Spleen (tissue), 11 donors: ENCODE measurements at regions not wholly inside any gene's neighbourhood (a gene's known extent, or its start where the extent isn't known, plus 50 kb on each side); places are given as distances from the start of the nearest gene placed in this dataset.
A peak's percentile ranks its signal among the peaks of the same experiment; 100 is the strongest.

Experiments used
- DNase-seq: peaks from one replicate; pipeline ENCODE4 v3.0.0-alpha.2; 2020
- H3K27ac ChIP-seq, 8 donors: fragments of 200-600 bp; sonication (generic) in 7 of 8; 1 replicate in 4 of 8; 2 replicates in 4 of 8; pipeline versions ENCODE4 v1.5.0 to v1.8.0; 2016 to 2021; ENCODE audit warnings: inconsistent platforms in 4 of 8, mild to moderate bottlenecking in 4 of 8, moderate library complexity in 1 of 8
- H3K27me3 ChIP-seq, 7 donors: fragments of 200-600 bp; sonication (generic) in 6 of 7; replicated peaks in 1 of 7; 1 replicate in 4 of 7; 2 replicates in 3 of 7; pipeline versions ENCODE4 v1.5.0 to v1.8.0; 2016 to 2021; ENCODE audit warnings: inconsistent platforms in 3 of 7, mild to moderate bottlenecking in 1 of 7
- H3K36me3 ChIP-seq, 6 donors: fragments of 200-600 bp; sonication (generic) in 5 of 6; 1 replicate in 4 of 6; 2 replicates in 2 of 6; pipeline versions ENCODE4 v1.5.0 to v1.8.0; 2016 to 2021; ENCODE audit warnings: inconsistent platforms in 2 of 6
- H3K4me1 ChIP-seq, 6 donors: fragments of 200-600 bp; sonication (generic) in 5 of 6; 1 replicate in 3 of 6; 2 replicates in 3 of 6; pipeline versions ENCODE4 v1.5.0 to v1.8.0; 2016 to 2021; ENCODE audit warnings: inconsistent platforms in 3 of 6
- H3K4me3 ChIP-seq, 8 donors: fragments of 200-600 bp; sonication (generic) in 7 of 8; 1 replicate in 4 of 8; 2 replicates in 4 of 8; pipeline versions ENCODE4 v1.5.0 to v1.8.0; 2016 to 2021; ENCODE audit warnings: inconsistent platforms in 4 of 8, mild to moderate bottlenecking in 4 of 8, moderate library complexity in 2 of 8
- H3K9me3 ChIP-seq, 8 donors: fragments of 200-600 bp; sonication (generic) in 7 of 8; 1 replicate in 4 of 8; 2 replicates in 4 of 8; pipeline versions ENCODE4 v1.5.0 to v1.8.0; 2016 to 2021; ENCODE audit warnings: inconsistent platforms in 4 of 8
- POLR2A ChIP-seq, 3 donors: fragments of 450-650 bp; IDR thresholded peaks; one replicate each; pipeline ENCODE4 v1.5.1; 2017; ENCODE audit warnings: antibody characterized with exemption in 3 of 3, mild to moderate bottlenecking in 1 of 3
- POLR2AphosphoS5 ChIP-seq, 3 donors: sonication (generic); formaldehyde crosslinking; IDR thresholded peaks; one replicate each; pipeline ENCODE4 v1.5.1; 2017; ENCODE audit warnings: antibody characterized with exemption in 3 of 3
- WGBS, 5 donors: extraction: QIAGEN DNeasy Blood & Tissue Kit in 3 of 5; methylation state at CpG; one replicate each; pipeline versions ENCODE4 v1.1.5 to v1.1.7; 2013 to 2018; 5-methylcytosine and 5-hydroxymethylcytosine counted together
- intact Hi-C: fragments of 100-400 bp; cut with DNase I; formaldehyde crosslinking; loops from one replicate; pipeline ENCODE4 v1.15.0; 2023; ENCODE audit warnings: low total_unique reads
- TF ChIP-seq, protein P1 (sequence below), 11 experiments: fragments of 200-600 bp in 7 of 11; fragments of 450-650 bp in 4 of 11; sonication (generic) in 4 of 11; IDR thresholded peaks in 8 of 11; conservative IDR thresholded peaks in 3 of 11; 1 replicate in 7 of 11; 2 replicates in 4 of 11; pipeline versions ENCODE4 v1.4.0 to v1.8.0; 2016 to 2021; ENCODE audit warnings: antibody characterized with exemption in 11 of 11, inconsistent platforms in 4 of 11, mild to moderate bottlenecking in 1 of 11
- donor health status: healthy with polysubstance abuse.
- donor health status: DM: no; HTN: no; CAD: no; lungs with moderate emphysema.
- donor health status: DM: no; HTN: no; CAD: no.
- donor health status: Bipolar disorder and iron deficiency.
- donor health status: healthy.
- donor health status: DM: no; HTN: no; CAD: no.
- donor health status: DM: yes; HTN: yes; CAD: no.

DNA sequence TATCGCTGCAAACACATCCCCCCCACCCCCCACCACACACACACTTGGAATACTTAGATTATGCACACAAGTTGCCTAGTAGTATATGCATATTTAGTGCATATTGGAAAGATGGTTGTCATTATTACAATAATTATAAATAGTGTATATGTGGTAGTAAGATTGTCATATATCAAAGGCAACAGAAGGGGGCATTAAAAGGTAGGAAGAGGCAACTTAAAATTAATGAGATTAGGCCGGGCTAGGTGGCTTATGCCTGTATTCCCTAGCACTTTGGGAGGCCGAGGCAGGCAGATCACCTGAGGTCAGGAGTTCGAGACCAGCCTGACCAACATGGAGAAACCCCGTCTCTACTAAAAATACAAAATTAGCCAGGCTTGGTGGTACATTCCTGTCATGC is 52.1 kb downstream of the GSC start:
- no peak for DNase-seq
- intact Hi-C loops = no loop called here

DNA sequence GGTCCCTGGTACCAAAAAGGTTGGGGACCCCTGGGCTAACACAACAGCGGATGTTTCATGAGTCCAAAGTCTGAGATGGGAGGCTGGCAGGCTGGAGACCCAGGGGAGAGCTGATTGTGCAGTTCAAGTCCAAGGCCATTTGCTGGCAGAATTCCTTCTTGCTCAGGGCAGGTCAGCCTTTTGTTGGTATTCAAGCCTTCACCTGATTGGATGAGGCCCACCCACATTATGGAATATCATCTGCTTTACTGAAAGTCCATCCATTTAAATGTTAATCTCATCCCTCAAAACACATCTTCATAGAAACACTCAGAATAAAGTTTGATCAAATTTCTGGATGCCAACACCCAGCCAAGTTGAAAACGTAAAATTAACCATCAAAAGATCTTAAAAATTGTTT is 52.9 kb downstream of the GSC start:
- no peaks in the 10 kb centered on the region for H3K9me3 ChIP-seq
- no peak for DNase-seq
- peaks cover 0 to 19% (median 0%) of the 10 kb centered on the region in 7 donors for H3K27me3 ChIP-seq
- H3K4me1 ChIP-seq = no peaks in the 10 kb centered on the region
- intact Hi-C loops = no loop called here
- 69 to 96% (median 90%) methylated on average over 2 of the region's 2 CpGs for WGBS, 5 donors
- H3K27ac ChIP-seq = no peak overlapping the region
- H3K4me3 ChIP-seq = no peak overlapping the region
- no peaks in the 10 kb centered on the region for H3K36me3 ChIP-seq
- TF ChIP-seq POLR2A (IDR thresholded peaks at IDR 0.05) (no peak), POLR2AphosphoS5 (IDR thresholded peaks at IDR 0.05) (no peak)
- TF ChIP-seq, protein P1, sequence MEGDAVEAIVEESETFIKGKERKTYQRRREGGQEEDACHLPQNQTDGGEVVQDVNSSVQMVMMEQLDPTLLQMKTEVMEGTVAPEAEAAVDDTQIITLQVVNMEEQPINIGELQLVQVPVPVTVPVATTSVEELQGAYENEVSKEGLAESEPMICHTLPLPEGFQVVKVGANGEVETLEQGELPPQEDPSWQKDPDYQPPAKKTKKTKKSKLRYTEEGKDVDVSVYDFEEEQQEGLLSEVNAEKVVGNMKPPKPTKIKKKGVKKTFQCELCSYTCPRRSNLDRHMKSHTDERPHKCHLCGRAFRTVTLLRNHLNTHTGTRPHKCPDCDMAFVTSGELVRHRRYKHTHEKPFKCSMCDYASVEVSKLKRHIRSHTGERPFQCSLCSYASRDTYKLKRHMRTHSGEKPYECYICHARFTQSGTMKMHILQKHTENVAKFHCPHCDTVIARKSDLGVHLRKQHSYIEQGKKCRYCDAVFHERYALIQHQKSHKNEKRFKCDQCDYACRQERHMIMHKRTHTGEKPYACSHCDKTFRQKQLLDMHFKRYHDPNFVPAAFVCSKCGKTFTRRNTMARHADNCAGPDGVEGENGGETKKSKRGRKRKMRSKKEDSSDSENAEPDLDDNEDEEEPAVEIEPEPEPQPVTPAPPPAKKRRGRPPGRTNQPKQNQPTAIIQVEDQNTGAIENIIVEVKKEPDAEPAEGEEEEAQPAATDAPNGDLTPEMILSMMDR (IDR thresholded peaks at IDR 0.05 in 8 of 11, conservative IDR thresholded peaks at IDR 0.05 in 3 of 11) = no peak

More for the DNA sequence above, 52.1 kb downstream of the GSC start:
- Histone ChIP-seq H3K27ac (no peak overlapping the region), H3K4me1 (no peaks in the 10 kb centered on the region), H3K9me3 (no peaks in the 10 kb centered on the region), H3K4me3 (no peak overlapping the region), H3K36me3 (no peaks in the 10 kb centered on the region), H3K27me3 (peaks cover 0 to 11% (median 0%) of the 10 kb centered on the region in 7 donors)
- TF ChIP-seq POLR2AphosphoS5 (IDR thresholded peaks at IDR 0.05) = no peak
- TF ChIP-seq POLR2A (IDR thresholded peaks at IDR 0.05) = no peak
- TF ChIP-seq, protein P1 (IDR thresholded peaks at IDR 0.05 in 8 of 11, conservative IDR thresholded peaks at IDR 0.05 in 3 of 11) = no peak
- WGBS, 5 donors = 80 to 89% (median 84%) methylated on average over 5 of the region's 5 CpGs

DNA sequence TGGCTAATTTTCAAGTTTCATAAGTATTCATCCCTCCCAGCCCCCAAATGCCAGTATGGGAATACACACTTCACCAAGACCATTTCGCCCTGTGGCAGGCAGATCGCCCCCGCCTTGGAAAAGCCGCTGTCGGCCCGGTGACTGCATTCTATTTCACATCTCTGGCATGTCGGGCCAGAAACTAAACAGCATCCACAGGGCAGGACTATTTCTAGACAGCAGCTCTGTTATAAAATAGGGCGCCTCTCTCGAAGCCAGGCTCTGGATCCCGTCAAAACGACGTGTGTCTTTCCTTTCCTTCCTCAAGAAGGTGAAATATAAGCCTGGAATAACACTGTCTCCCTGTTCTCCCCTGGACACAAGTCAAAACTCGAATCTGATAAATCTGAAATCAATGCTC is 56.8 kb downstream of the GSC start:
- no peak for TF ChIP-seq POLR2AphosphoS5 (IDR thresholded peaks at IDR 0.05)
- TF ChIP-seq POLR2A (IDR thresholded peaks at IDR 0.05) = no peak
- TF ChIP-seq, protein P1 (IDR thresholded peaks at IDR 0.05 in 8 of 11, conservative IDR thresholded peaks at IDR 0.05 in 3 of 11) = no peak
- intact Hi-C loops = no loop called here
- H3K27me3 ChIP-seq = peaks cover 0 to 55% (median 0%) of the 10 kb centered on the region in 7 donors
- 68 to 79% (median 72%) methylated on average over 13 of the region's 13 CpGs for WGBS, 5 donors
- H3K4me3 ChIP-seq = no peak overlapping the region
- H3K4me1 ChIP-seq = no peaks in the 10 kb centered on the region
- H3K36me3 ChIP-seq = no peaks in the 10 kb centered on the region
- peak; percentile 37 for DNase-seq
- no peaks in the 10 kb centered on the region for H3K9me3 ChIP-seq
- H3K27ac ChIP-seq = no peak overlapping the region

GRCh38 chr14:94710731-94711130 is 59.2 kb downstream of the GSC start:
- Histone ChIP-seq H3K36me3 (no peaks in the 10 kb centered on the region), H3K27ac (no peak overlapping the region), H3K27me3 (peaks cover 0 to 63% (median 0%) of the 10 kb centered on the region in 7 donors), H3K4me1 (no peaks in the 10 kb centered on the region), H3K9me3 (no peaks in the 10 kb centered on the region), H3K4me3 (no peak overlapping the region)
- no peak for TF ChIP-seq POLR2AphosphoS5 (IDR thresholded peaks at IDR 0.05)
- TF ChIP-seq POLR2A (IDR thresholded peaks at IDR 0.05) = no peak
- TF ChIP-seq, protein P1 (IDR thresholded peaks at IDR 0.05 in 8 of 11, conservative IDR thresholded peaks at IDR 0.05 in 3 of 11) = no peak
- intact Hi-C loops = no loop called here
- WGBS, 5 donors = 84 to 86% (median 85%) methylated on average over 10 of the region's 10 CpGs
- DNase-seq = peak; percentile 67
